PC-3 (cell line): ENCODE measurements at regions not wholly inside any gene's neighbourhood (a gene's known extent, or its start where the extent isn't known, plus 50 kb on each side); places are given as distances from the start of the nearest gene placed in this dataset.
A peak's percentile ranks its signal among the peaks of the same experiment; 100 is the strongest.

ENCODE experiments used
- ATAC-seq: fragments of 200-7000 bp; cut with Tn5 transposase; 2 replicates; pipeline ENCODE4 v1.9.1; 2020; ENCODE audit warnings: mild to moderate bottlenecking, moderate library complexity
- BruUV-seq: library from RNA; stranded (reverse); fragments of 400-500 nt; replicated peaks from 2 replicates; lab custom pipeline; 2021; lab: Mats Ljungman, UMichigan
- CTCF ChIA-PET: fragments of 300-600 bp; sonication (Branson Sonifier 250); formaldehyde crosslinking; loops from one replicate; lab custom pipeline; 2022; ENCODE audit warnings: antibody characterized with exemption; lab: Charles Lee
- POLR2A ChIA-PET: fragments of 300-600 bp; sonication (Branson Sonifier 250); formaldehyde crosslinking; loops from one replicate; lab custom pipeline; 2022; ENCODE audit warnings: antibody characterized with exemption; ENCODE audit not compliant: unreplicated experiment; lab: Charles Lee
- DNase-seq: peaks from one replicate; pipeline ENCODE4 v3.0.0-alpha.2; 2015
- H2AFZ ChIP-seq: fragments of 300-600 bp; sonication (generic); 2 replicates; pipeline ENCODE4 v1.6.0; 2016; ENCODE audit warnings: antibody characterized with exemption, low read length
- H3F3A ChIP-seq: fragments of 300-600 bp; sonication (generic); one replicate; pipeline ENCODE4 v1.6.0; 2017; ENCODE audit warnings: antibody characterized with exemption, low read length, control low read depth, mild to moderate bottlenecking; ENCODE audit not compliant: unreplicated experiment
- H3K27ac ChIP-seq: fragments of 300-600 bp; sonication (generic); 2 replicates; pipeline ENCODE4 v1.5.1; 2016; ENCODE audit warnings: mild to moderate bottlenecking, low read length
- H3K27me3 ChIP-seq: fragments of 300-600 bp; sonication (generic); 2 replicates; pipeline ENCODE4 v1.6.1; 2016; ENCODE audit warnings: low read length, mixed read lengths
- H3K36me3 ChIP-seq: fragments of 300-600 bp; sonication (generic); 2 replicates; pipeline ENCODE4 v1.6.1; 2016; ENCODE audit warnings: low read depth, mixed run types, low read length, mixed read lengths
- H3K4me1 ChIP-seq: fragments of 300-600 bp; sonication (generic); 2 replicates; pipeline ENCODE4 v1.5.1; 2016; ENCODE audit warnings: low read length; ENCODE audit not compliant: insufficient read depth
- H3K4me2 ChIP-seq: fragments of 300-600 bp; sonication (generic); 2 replicates; pipeline ENCODE4 v1.6.0; 2016; ENCODE audit warnings: low read length
- H3K4me3 ChIP-seq: fragments of 300-600 bp; sonication (generic); 2 replicates; pipeline ENCODE4 v1.5.1; 2016; ENCODE audit warnings: mild to moderate bottlenecking, low read length, mixed read lengths
- H3K79me2 ChIP-seq: fragments of 300-600 bp; sonication (generic); 2 replicates; pipeline ENCODE4 v1.6.1; 2017; ENCODE audit warnings: low read length, mixed read lengths
- H3K9ac ChIP-seq: fragments of 300-600 bp; sonication (generic); 2 replicates; pipeline ENCODE4 v1.6.0; 2016; ENCODE audit warnings: mild to moderate bottlenecking, low read length
- H3K9me2 ChIP-seq: fragments of 300-600 bp; sonication (generic); replicated peaks from 2 replicates; pipeline ENCODE4 v1.6.1; 2016; ENCODE audit warnings: mixed run types, low read length, mixed read lengths
- H3K9me3 ChIP-seq: fragments of 300-600 bp; sonication (generic); 2 replicates; pipeline ENCODE4 v1.6.1; 2016; ENCODE audit warnings: low read length, mixed read lengths
- H4K20me1 ChIP-seq: fragments of 300-600 bp; sonication (generic); 2 replicates; pipeline ENCODE4 v1.6.1; 2016; ENCODE audit warnings: low read length, mixed read lengths
- CTCF ChIP-seq: fragments of 300-600 bp; sonication (generic); conservative IDR thresholded peaks from 2 replicates; pipeline ENCODE4 v1.5.1; 2017; ENCODE audit warnings: antibody characterized with exemption, low read depth, mild to moderate bottlenecking, low read length
- EZH2 ChIP-seq: fragments of 300-600 bp; sonication (generic); IDR thresholded peaks from one replicate; pipeline ENCODE4 v1.6.1; 2017; ENCODE audit warnings: antibody characterized with exemption, mild to moderate bottlenecking, low read length; ENCODE audit not compliant: unreplicated experiment
- EZH2phosphoT487 ChIP-seq: fragments of 300-600 bp; sonication (generic); IDR thresholded peaks from 2 replicates; pipeline ENCODE4 v1.6.1; 2018; ENCODE audit warnings: mild to moderate bottlenecking, antibody characterized with exemption, low read length, borderline replicate concordance
- intact Hi-C: fragments of 100-400 bp; cut with micrococcal nuclease; formaldehyde crosslinking; loops from 2 replicates; pipeline ENCODE4 v1.9.0; 2023

DNA sequence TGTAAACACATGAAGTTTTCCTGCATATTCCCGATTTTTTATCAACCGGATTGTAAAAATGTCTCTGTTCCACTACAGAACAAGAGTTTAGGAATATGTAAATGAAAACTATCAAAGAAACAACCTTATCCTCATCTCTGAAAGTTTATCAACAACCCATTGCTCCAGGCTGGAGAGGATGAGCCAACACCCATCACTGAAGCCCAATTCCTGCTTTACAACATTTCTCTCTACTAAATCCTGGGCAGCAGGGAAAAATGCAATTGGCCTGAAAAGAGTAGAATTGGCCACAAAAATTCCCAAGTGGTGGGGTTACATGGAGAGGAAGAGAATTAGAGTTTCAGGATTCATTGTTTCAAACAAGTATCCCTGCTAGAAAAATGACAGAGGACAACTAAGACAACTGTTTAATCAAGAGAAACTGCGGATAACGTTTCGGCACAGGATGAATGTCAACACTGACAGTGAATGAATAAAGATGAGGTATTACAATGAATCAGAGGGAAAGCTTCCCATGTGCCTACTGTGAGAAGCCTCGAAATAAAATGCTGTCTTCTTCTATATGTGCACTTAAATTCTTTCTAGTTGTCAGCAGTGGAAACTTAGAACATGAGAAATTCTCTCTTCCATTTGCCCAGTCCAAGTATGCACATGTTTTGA is 317.3 kb upstream of the ANO3 start:
- ATAC-seq (peak; percentile 38; the same call in 1 of the 2 replicates), DNase-seq (no peak)
- no TSS peak for BruUV-seq
- intact Hi-C loops, result no loop called here
- H3K36me3 ChIP-seq, result no peaks in the 10 kb centered on the region
- H3K4me1 ChIP-seq, result no peaks in the 10 kb centered on the region
- ChIA-PET POLR2A (no interaction called here), CTCF (no interaction called here)
- no peak overlapping the region for H3K4me2 ChIP-seq
- no peak overlapping the region for H3K27ac ChIP-seq
- H3K9ac ChIP-seq, result no peak overlapping the region
- no peaks in the 10 kb centered on the region; the same call in 1 of the 2 replicates for H3K27me3 ChIP-seq
- H3K9me2 ChIP-seq, result no peaks in the 10 kb centered on the region
- peak overlapping the region; percentile 42; the same call in 1 of the 2 replicates for H2AFZ ChIP-seq
- no peak for TF ChIP-seq EZH2phosphoT487
- TF ChIP-seq EZH2, result no peak
- no peak for TF ChIP-seq CTCF
- no peaks in the 10 kb centered on the region for H3K79me2 ChIP-seq
- no peaks in the 10 kb centered on the region for H3K9me3 ChIP-seq
- H4K20me1 ChIP-seq, result no peaks in the 10 kb centered on the region
- H3K4me3 ChIP-seq, result no peak overlapping the region
- no peaks in the 10 kb centered on the region for H3F3A ChIP-seq

DNA sequence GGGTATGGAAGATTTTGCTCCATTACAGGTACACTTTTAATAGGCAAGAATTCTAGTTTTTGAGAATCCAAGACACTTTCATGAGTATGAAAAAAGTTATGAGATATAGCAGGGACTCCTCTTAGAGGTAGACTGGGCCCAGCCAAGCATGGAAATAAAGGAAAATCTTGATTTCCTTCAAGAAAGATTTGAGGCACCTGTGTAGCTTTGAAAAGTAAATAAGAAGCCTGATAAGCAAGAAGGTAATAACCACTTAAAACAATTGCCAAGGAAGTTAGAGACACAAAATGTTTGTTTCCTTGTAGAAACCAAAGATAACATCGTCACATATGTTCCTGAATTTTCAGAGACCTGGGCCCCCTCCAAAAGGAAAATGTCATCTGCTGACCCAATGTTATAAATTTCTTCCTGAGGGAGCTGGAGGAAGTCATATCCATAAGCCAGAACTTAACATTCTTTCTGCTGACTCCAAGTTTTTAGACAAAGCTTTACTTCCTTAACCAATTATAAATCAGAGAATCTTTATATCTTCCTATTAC is 314.5 kb upstream of the ANO3 start:
- H4K20me1 ChIP-seq, result no peaks in the 10 kb centered on the region
- H3K4me3 ChIP-seq, result no peak overlapping the region
- TF ChIP-seq EZH2phosphoT487, result no peak
- no peaks in the 10 kb centered on the region for H3K9me2 ChIP-seq
- no peaks in the 10 kb centered on the region for H3K36me3 ChIP-seq
- H3K79me2 ChIP-seq, result no peaks in the 10 kb centered on the region
- no TSS peak for BruUV-seq
- H3K9ac ChIP-seq, result no peak overlapping the region
- ChIA-PET POLR2A (no interaction called here), CTCF (no interaction called here)
- no peaks in the 10 kb centered on the region for H3K9me3 ChIP-seq
- H3F3A ChIP-seq, result no peaks in the 10 kb centered on the region
- peaks cover under 1% of the 10 kb centered on the region; the same call in 1 of the 2 replicates for H3K27me3 ChIP-seq
- H3K27ac ChIP-seq, result no peak overlapping the region
- H3K4me2 ChIP-seq, result no peak overlapping the region
- no peak overlapping the region for H2AFZ ChIP-seq
- H3K4me1 ChIP-seq, result no peaks in the 10 kb centered on the region
- ATAC-seq, result no peak
- no peak for DNase-seq
- intact Hi-C loops, result no loop called here

GRCh38 chr11:26017903-26018302 is 314.0 kb upstream of the ANO3 start:
- intact Hi-C loops, result no loop called here
- H2AFZ ChIP-seq, result no peak overlapping the region
- no peaks in the 10 kb centered on the region for H3K9me2 ChIP-seq
- H3K4me3 ChIP-seq, result no peak overlapping the region
- no peak overlapping the region for H3K4me2 ChIP-seq
- H3F3A ChIP-seq, result no peaks in the 10 kb centered on the region
- no peak for DNase-seq
- CTCF ChIA-PET, result no interaction called here
- peaks cover 3% of the 10 kb centered on the region; the same call in 1 of the 2 replicates for H3K27me3 ChIP-seq
- POLR2A ChIA-PET, result no interaction called here
- no TSS peak for BruUV-seq
- H3K9ac ChIP-seq, result no peak overlapping the region
- no peaks in the 10 kb centered on the region for H3K36me3 ChIP-seq
- H3K9me3 ChIP-seq, result no peaks in the 10 kb centered on the region
- no peaks in the 10 kb centered on the region for H3K79me2 ChIP-seq
- no peak for TF ChIP-seq EZH2phosphoT487
- TF ChIP-seq EZH2, result no peak
- TF ChIP-seq CTCF, result no peak
- H3K4me1 ChIP-seq, result no peaks in the 10 kb centered on the region
- H4K20me1 ChIP-seq, result no peaks in the 10 kb centered on the region
- no peak for ATAC-seq
- H3K27ac ChIP-seq, result no peak overlapping the region
